T-helper 2 cell treated with Interferon-gamma antibody and Interleukin-4, amounts not matched to agents 5 μg/mL and 100 μg/mL, for 36 hours (primary cell): ENCODE measurements at regions not wholly inside any gene's neighbourhood (a gene's known extent, or its start where the extent isn't known, plus 50 kb on each side); places are given as distances from the start of the nearest gene placed in this dataset.

Experiments
- DNase-seq: peaks from one replicate; pipeline ENCODE4 v3.0.0; 2021; ENCODE audit warnings: low spot score
- H3K27ac Mint-ChIP-seq: one replicate; pipeline ENCODE4 v1.8.0; 2021; ENCODE audit warnings: mild to moderate bottlenecking, mixed read lengths
- H3K27me3 Mint-ChIP-seq: one replicate; pipeline ENCODE4 v1.8.0; 2021; ENCODE audit warnings: low read depth, mixed read lengths
- H3K36me3 Mint-ChIP-seq: one replicate; pipeline ENCODE4 v1.8.0; 2021; ENCODE audit warnings: low read depth, mixed read lengths
- H3K4me1 Mint-ChIP-seq: one replicate; pipeline ENCODE4 v1.8.0; 2021; ENCODE audit warnings: low read depth, mixed read lengths
- H3K4me3 Mint-ChIP-seq: one replicate; pipeline ENCODE4 v1.8.0; 2022; ENCODE audit warnings: mild to moderate bottlenecking, moderate library complexity, mixed read lengths
- H3K9me3 Mint-ChIP-seq: one replicate; pipeline ENCODE4 v1.8.0; 2021; ENCODE audit warnings: mixed read lengths

GRCh38 chr4:125677665-125678307, 363.0 kb downstream of the FAT4 start:
- Mint-ChIP-seq H3K36me3 (no peaks in the 10 kb centered on the region), H3K27me3 (no peaks in the 10 kb centered on the region), H3K4me3 (no peak overlapping the region), H3K4me1 (no peaks in the 10 kb centered on the region), H3K27ac (no peak overlapping the region), H3K9me3 (no peaks in the 10 kb centered on the region)
- no peak for DNase-seq

GRCh38 chr4:125679989-125680388, 365.2 kb downstream of the FAT4 start:
- Mint-ChIP-seq H3K36me3 (no peaks in the 10 kb centered on the region), H3K27me3 (no peaks in the 10 kb centered on the region), H3K9me3 (no peaks in the 10 kb centered on the region)

GRCh38 chr4:125681240-125681639, 366.5 kb downstream of the FAT4 start:
- DNase-seq = no peak
- H3K4me3 Mint-ChIP-seq = no peak overlapping the region
- no peaks in the 10 kb centered on the region for H3K4me1 Mint-ChIP-seq
- H3K27me3 Mint-ChIP-seq = no peaks in the 10 kb centered on the region
- no peak overlapping the region for H3K27ac Mint-ChIP-seq
- H3K36me3 Mint-ChIP-seq = no peaks in the 10 kb centered on the region
- H3K9me3 Mint-ChIP-seq = no peaks in the 10 kb centered on the region

More at GRCh38 chr4:125679989-125680388, 365.2 kb downstream of the FAT4 start:
- no peak overlapping the region for H3K4me3 Mint-ChIP-seq
- H3K27ac Mint-ChIP-seq = no peak overlapping the region
- DNase-seq = no peak
- H3K4me1 Mint-ChIP-seq = no peaks in the 10 kb centered on the region

GRCh38 chr4:125682730-125683129, 368.0 kb downstream of the FAT4 start:
- no peak for DNase-seq
- Mint-ChIP-seq H3K4me1 (no peaks in the 10 kb centered on the region), H3K27ac (no peak overlapping the region), H3K36me3 (no peaks in the 10 kb centered on the region), H3K9me3 (no peaks in the 10 kb centered on the region), H3K4me3 (no peak overlapping the region), H3K27me3 (no peaks in the 10 kb centered on the region)

- no peak overlapping the region for H3K4me3 Mint-ChIP-seq
Measured at GRCh38 chr4:125688841-125689240, 374.1 kb downstream of the FAT4 start.

GRCh38 chr4:125689805-125690204, 375.1 kb downstream of the FAT4 start:
- no peaks in the 10 kb centered on the region for H3K27me3 Mint-ChIP-seq

More at GRCh38 chr4:125688841-125689240, 374.1 kb downstream of the FAT4 start:
- no peak for DNase-seq
- no peaks in the 10 kb centered on the region for H3K36me3 Mint-ChIP-seq
- no peak overlapping the region for H3K27ac Mint-ChIP-seq
- H3K9me3 Mint-ChIP-seq = no peaks in the 10 kb centered on the region
- H3K27me3 Mint-ChIP-seq = no peaks in the 10 kb centered on the region
- H3K4me1 Mint-ChIP-seq = no peaks in the 10 kb centered on the region

GRCh38 chr4:125693228-125693627, 378.5 kb downstream of the FAT4 start:
- no peaks in the 10 kb centered on the region for H3K4me1 Mint-ChIP-seq
- H3K36me3 Mint-ChIP-seq = no peaks in the 10 kb centered on the region
- H3K27ac Mint-ChIP-seq = no peak overlapping the region
- H3K9me3 Mint-ChIP-seq = no peaks in the 10 kb centered on the region
- no peak overlapping the region for H3K4me3 Mint-ChIP-seq
- no peak for DNase-seq
- no peaks in the 10 kb centered on the region for H3K27me3 Mint-ChIP-seq

More at GRCh38 chr4:125689805-125690204, 375.1 kb downstream of the FAT4 start:
- H3K36me3 Mint-ChIP-seq = no peaks in the 10 kb centered on the region
- no peaks in the 10 kb centered on the region for H3K9me3 Mint-ChIP-seq
- DNase-seq = no peak
- H3K27ac Mint-ChIP-seq = no peak overlapping the region
- no peak overlapping the region for H3K4me3 Mint-ChIP-seq
- H3K4me1 Mint-ChIP-seq = no peaks in the 10 kb centered on the region

- Mint-ChIP-seq H3K4me1 (no peaks in the 10 kb centered on the region), H3K36me3 (no peaks in the 10 kb centered on the region), H3K4me3 (no peak overlapping the region), H3K9me3 (peaks cover 7% of the 10 kb centered on the region), H3K27ac (no peak overlapping the region), H3K27me3 (no peaks in the 10 kb centered on the region)
- no peak for DNase-seq
Measured at GRCh38 chr4:125702406-125702805, 387.7 kb downstream of the FAT4 start.

GRCh38 chr4:125703443-125703842, 388.7 kb downstream of the FAT4 start:
- DNase-seq = no peak
- Mint-ChIP-seq H3K27me3 (no peaks in the 10 kb centered on the region), H3K9me3 (peaks cover 7% of the 10 kb centered on the region), H3K4me1 (no peaks in the 10 kb centered on the region), H3K27ac (no peak overlapping the region), H3K36me3 (no peaks in the 10 kb centered on the region), H3K4me3 (no peak overlapping the region)

- no peak for DNase-seq
- H3K4me1 Mint-ChIP-seq = no peaks in the 10 kb centered on the region
- H3K36me3 Mint-ChIP-seq = no peaks in the 10 kb centered on the region
- H3K9me3 Mint-ChIP-seq = peaks cover 7% of the 10 kb centered on the region
- no peak overlapping the region for H3K4me3 Mint-ChIP-seq
- H3K27ac Mint-ChIP-seq = no peak overlapping the region
- no peaks in the 10 kb centered on the region for H3K27me3 Mint-ChIP-seq
Measured at GRCh38 chr4:125704726-125705125, 390.0 kb downstream of the FAT4 start.

GRCh38 chr4:125705681-125706080, 390.9 kb downstream of the FAT4 start:
- Mint-ChIP-seq H3K4me3 (no peak overlapping the region), H3K27ac (no peak overlapping the region), H3K9me3 (peaks cover 7% of the 10 kb centered on the region), H3K4me1 (no peaks in the 10 kb centered on the region), H3K36me3 (no peaks in the 10 kb centered on the region), H3K27me3 (no peaks in the 10 kb centered on the region)
- no peak for DNase-seq

- DNase-seq = no peak
- Mint-ChIP-seq H3K4me1 (no peaks in the 10 kb centered on the region), H3K4me3 (no peak overlapping the region), H3K27ac (no peak overlapping the region), H3K9me3 (peaks cover 7% of the 10 kb centered on the region), H3K27me3 (no peaks in the 10 kb centered on the region), H3K36me3 (no peaks in the 10 kb centered on the region)
Measured at GRCh38 chr4:125707397-125707796, 392.6 kb downstream of the FAT4 start.

GRCh38 chr4:125710766-125711165, 396.0 kb downstream of the FAT4 start:
- peaks cover 3% of the 10 kb centered on the region for H3K9me3 Mint-ChIP-seq

GRCh38 chr4:125714049-125714448, 399.3 kb downstream of the FAT4 start:
- DNase-seq = no peak
- Mint-ChIP-seq H3K27me3 (no peaks in the 10 kb centered on the region), H3K27ac (no peak overlapping the region), H3K9me3 (no peaks in the 10 kb centered on the region), H3K4me1 (no peaks in the 10 kb centered on the region), H3K4me3 (no peak overlapping the region), H3K36me3 (no peaks in the 10 kb centered on the region)

More at GRCh38 chr4:125710766-125711165, 396.0 kb downstream of the FAT4 start:
- H3K4me1 Mint-ChIP-seq = no peaks in the 10 kb centered on the region
- H3K27me3 Mint-ChIP-seq = no peaks in the 10 kb centered on the region
- H3K27ac Mint-ChIP-seq = no peak overlapping the region
- H3K36me3 Mint-ChIP-seq = no peaks in the 10 kb centered on the region
- no peak overlapping the region for H3K4me3 Mint-ChIP-seq
- DNase-seq = no peak

- H3K27me3 Mint-ChIP-seq = no peaks in the 10 kb centered on the region
- no peaks in the 10 kb centered on the region for H3K9me3 Mint-ChIP-seq
- no peaks in the 10 kb centered on the region for H3K4me1 Mint-ChIP-seq
- H3K27ac Mint-ChIP-seq = no peak overlapping the region
- no peaks in the 10 kb centered on the region for H3K36me3 Mint-ChIP-seq
- DNase-seq = no peak
- H3K4me3 Mint-ChIP-seq = no peak overlapping the region
Measured at GRCh38 chr4:125714845-125715244, 400.1 kb downstream of the FAT4 start.
